BJ (cell line): ENCODE measurements at regions not wholly inside any gene's neighbourhood (a gene's known extent, or its start where the extent isn't known, plus 50 kb on each side); places are given as distances from the start of the nearest gene placed in this dataset.

Experiments
- CTCF ChIA-PET: fragments of 350-600 bp; formaldehyde crosslinking; extraction: SDS; loops from one replicate; lab custom pipeline; 2021; ENCODE audit warnings: antibody characterized with exemption, inconsistent platforms; lab: Yijun Ruan, JAX
- POLR2A ChIA-PET: fragments of 300-600 bp; sonication (Branson Sonifier 250); formaldehyde crosslinking; extraction: SDS; loops from one replicate; lab custom pipeline; 2021; ENCODE audit warnings: antibody characterized with exemption; lab: Charles Lee
- DNase-seq: peaks from one replicate; pipeline ENCODE4 v3.0.0-alpha.2; 2011; ENCODE audit warnings: low read depth
- H3K27me3 ChIP-seq: 2 replicates; pipeline ENCODE4 v1.6.0; 2011; ENCODE audit warnings: low read length; ENCODE audit not compliant: control insufficient read depth, insufficient read depth
- H3K36me3 ChIP-seq: 2 replicates; pipeline ENCODE4 v1.5.1; 2011; ENCODE audit warnings: low read length; ENCODE audit not compliant: control insufficient read depth, insufficient read depth
- H3K4me3 ChIP-seq: 2 replicates; pipeline ENCODE4 v1.5.1; 2011; ENCODE audit warnings: low read depth, mild to moderate bottlenecking, control low read depth, low read length
- CTCF ChIP-seq: IDR thresholded peaks from 2 replicates; pipeline ENCODE4 v1.5.1; 2011; ENCODE audit warnings: low read depth, mild to moderate bottlenecking, control low read depth, inconsistent platforms, low read length, moderate library complexity; ENCODE audit not compliant: insufficient read depth

- Histone ChIP-seq H3K27me3 (no peaks in the 10 kb centered on the region), H3K36me3 (no peaks in the 10 kb centered on the region), H3K4me3 (no peak overlapping the region)
- no peak for TF ChIP-seq CTCF
- ChIA-PET CTCF (no interaction called here), POLR2A (no interaction called here)
- no peak for DNase-seq
These were observed 404.2 kb downstream of the TMEM121 start for GRCh38 chr14:105930572-105930971.

- DNase-seq, result no peak
- no peak overlapping the region for H3K4me3 ChIP-seq
- ChIA-PET CTCF (no interaction called here), POLR2A (no interaction called here)
- no peak for TF ChIP-seq CTCF
- no peaks in the 10 kb centered on the region for H3K36me3 ChIP-seq
- no peaks in the 10 kb centered on the region for H3K27me3 ChIP-seq
These were observed 405.6 kb downstream of the TMEM121 start for GRCh38 chr14:105931808-105932483.

- POLR2A ChIA-PET, result no interaction called here
- no peak for TF ChIP-seq CTCF
- H3K4me3 ChIP-seq, result no peak overlapping the region
- DNase-seq, result no peak
- CTCF ChIA-PET, result no interaction called here
- H3K27me3 ChIP-seq, result no peaks in the 10 kb centered on the region
- no peaks in the 10 kb centered on the region for H3K36me3 ChIP-seq
These were observed 406.9 kb downstream of the TMEM121 start for GRCh38 chr14:105933238-105933637.

GRCh38 chr14:105935384-105935783 is 409.0 kb downstream of the TMEM121 start:
- Histone ChIP-seq H3K36me3 (no peaks in the 10 kb centered on the region), H3K4me3 (no peak overlapping the region), H3K27me3 (no peaks in the 10 kb centered on the region)
- no peak for TF ChIP-seq CTCF
- ChIA-PET POLR2A (no interaction called here), CTCF (interaction anchor here (0.5 kb wide), 1 partner anchor 159 kb away, joined by 4 read pairs; no protein-coding TSS in a partner anchor)
- DNase-seq, result no peak

- POLR2A ChIA-PET, result no interaction called here
- no peaks in the 10 kb centered on the region for H3K36me3 ChIP-seq
- DNase-seq, result no peak
- no peak overlapping the region for H3K4me3 ChIP-seq
- CTCF ChIA-PET, result no interaction called here
- TF ChIP-seq CTCF, result no peak
- no peaks in the 10 kb centered on the region for H3K27me3 ChIP-seq
These were observed 411.1 kb downstream of the TMEM121 start for GRCh38 chr14:105937253-105938054.
